NB4 (cell line): ENCODE measurements at regions not wholly inside any gene's neighbourhood (a gene's known extent, or its start where the extent isn't known, plus 50 kb on each side); places are given as distances from the start of the nearest gene placed in this dataset.

Source experiments
- DNase-seq: peaks from one replicate; pipeline ENCODE4 v3.0.0; 2010; ENCODE audit warnings: low read depth
- H3K4me3 ChIP-seq: one replicate; pipeline ENCODE4 v1.5.1; 2011; ENCODE audit warnings: mild to moderate bottlenecking, low read depth, low read length, moderate library complexity
- MAX ChIP-seq: IDR thresholded peaks from 2 replicates; pipeline ENCODE4 v1.6.1; 2011; ENCODE audit warnings: low read depth, low read length
- MYC ChIP-seq: IDR thresholded peaks from 2 replicates; pipeline ENCODE4 v1.6.1; 2011; ENCODE audit warnings: low read depth, low read length
- POLR2A ChIP-seq: IDR thresholded peaks from 2 replicates; pipeline ENCODE4 v1.6.1; 2011; ENCODE audit warnings: mild to moderate bottlenecking; ENCODE audit not compliant: insufficient read length; ENCODE audit errors: extremely low read depth
- TF ChIP-seq, protein P1 (sequence below): IDR thresholded peaks from one replicate; pipeline ENCODE4 v1.5.1; 2012; ENCODE audit warnings: low read depth, low read length

DNA sequence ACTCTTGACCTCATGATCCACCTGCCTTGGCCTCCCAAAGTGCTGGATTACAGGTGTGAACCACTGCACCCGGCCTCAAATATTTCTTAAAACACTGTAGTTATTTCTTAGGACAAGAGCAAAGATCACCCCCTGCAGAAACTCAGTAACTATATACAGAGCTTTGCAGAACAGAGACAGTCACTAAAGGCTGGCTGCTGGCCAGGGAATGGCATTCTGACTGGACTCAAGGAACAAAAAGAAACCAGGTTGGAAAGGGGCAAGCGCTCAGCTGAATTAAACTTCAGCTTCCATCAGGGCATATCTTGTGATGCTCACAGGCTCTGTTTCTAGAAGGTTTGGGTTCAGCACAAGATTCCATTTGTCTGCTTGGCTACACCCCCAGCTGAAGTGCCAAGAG, 95.8 kb downstream of the ADAMTS15 start:
- TF ChIP-seq, protein P1, sequence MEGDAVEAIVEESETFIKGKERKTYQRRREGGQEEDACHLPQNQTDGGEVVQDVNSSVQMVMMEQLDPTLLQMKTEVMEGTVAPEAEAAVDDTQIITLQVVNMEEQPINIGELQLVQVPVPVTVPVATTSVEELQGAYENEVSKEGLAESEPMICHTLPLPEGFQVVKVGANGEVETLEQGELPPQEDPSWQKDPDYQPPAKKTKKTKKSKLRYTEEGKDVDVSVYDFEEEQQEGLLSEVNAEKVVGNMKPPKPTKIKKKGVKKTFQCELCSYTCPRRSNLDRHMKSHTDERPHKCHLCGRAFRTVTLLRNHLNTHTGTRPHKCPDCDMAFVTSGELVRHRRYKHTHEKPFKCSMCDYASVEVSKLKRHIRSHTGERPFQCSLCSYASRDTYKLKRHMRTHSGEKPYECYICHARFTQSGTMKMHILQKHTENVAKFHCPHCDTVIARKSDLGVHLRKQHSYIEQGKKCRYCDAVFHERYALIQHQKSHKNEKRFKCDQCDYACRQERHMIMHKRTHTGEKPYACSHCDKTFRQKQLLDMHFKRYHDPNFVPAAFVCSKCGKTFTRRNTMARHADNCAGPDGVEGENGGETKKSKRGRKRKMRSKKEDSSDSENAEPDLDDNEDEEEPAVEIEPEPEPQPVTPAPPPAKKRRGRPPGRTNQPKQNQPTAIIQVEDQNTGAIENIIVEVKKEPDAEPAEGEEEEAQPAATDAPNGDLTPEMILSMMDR: no peak
- TF ChIP-seq POLR2A (no peak), MAX (no peak), MYC (no peak)
- DNase-seq: no peak
- H3K4me3 ChIP-seq: no peak overlapping the region

GRCh38 chr11:130545449-130546072, 97.1 kb downstream of the ADAMTS15 start:
- H3K4me3 ChIP-seq: no peak overlapping the region
- DNase-seq: no peak
- TF ChIP-seq MYC: no peak
- TF ChIP-seq, protein P1: no peak
- no peak for TF ChIP-seq MAX
- TF ChIP-seq POLR2A: no peak

DNA sequence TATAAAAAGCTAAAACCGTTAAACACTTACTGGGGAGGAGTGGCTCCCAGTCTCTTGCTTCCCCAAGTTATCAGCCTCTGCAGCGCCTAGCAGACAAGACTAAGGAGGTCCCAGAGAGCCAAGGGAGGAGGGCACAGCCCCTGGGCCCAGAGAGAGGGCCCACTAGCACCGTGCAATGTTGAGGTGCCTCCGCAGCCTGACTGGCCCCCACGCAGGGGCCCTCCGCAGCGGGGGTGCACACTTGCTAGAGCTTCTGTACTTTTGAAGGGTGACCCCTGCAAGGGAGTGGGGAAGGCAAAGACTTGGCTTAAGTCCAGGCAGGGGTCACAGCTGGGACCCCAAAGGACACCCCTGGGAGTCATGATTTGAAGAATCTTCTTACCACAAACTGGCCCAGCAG, 98.0 kb downstream of the ADAMTS15 start:
- DNase-seq: peak; percentile 35
- H3K4me3 ChIP-seq: no peak overlapping the region
- TF ChIP-seq MYC: no peak
- TF ChIP-seq, protein P1: no peak
- no peak for TF ChIP-seq MAX
- no peak for TF ChIP-seq POLR2A

GRCh38 chr11:130546901-130547694, 98.7 kb downstream of the ADAMTS15 start:
- DNase-seq: no peak

DNA sequence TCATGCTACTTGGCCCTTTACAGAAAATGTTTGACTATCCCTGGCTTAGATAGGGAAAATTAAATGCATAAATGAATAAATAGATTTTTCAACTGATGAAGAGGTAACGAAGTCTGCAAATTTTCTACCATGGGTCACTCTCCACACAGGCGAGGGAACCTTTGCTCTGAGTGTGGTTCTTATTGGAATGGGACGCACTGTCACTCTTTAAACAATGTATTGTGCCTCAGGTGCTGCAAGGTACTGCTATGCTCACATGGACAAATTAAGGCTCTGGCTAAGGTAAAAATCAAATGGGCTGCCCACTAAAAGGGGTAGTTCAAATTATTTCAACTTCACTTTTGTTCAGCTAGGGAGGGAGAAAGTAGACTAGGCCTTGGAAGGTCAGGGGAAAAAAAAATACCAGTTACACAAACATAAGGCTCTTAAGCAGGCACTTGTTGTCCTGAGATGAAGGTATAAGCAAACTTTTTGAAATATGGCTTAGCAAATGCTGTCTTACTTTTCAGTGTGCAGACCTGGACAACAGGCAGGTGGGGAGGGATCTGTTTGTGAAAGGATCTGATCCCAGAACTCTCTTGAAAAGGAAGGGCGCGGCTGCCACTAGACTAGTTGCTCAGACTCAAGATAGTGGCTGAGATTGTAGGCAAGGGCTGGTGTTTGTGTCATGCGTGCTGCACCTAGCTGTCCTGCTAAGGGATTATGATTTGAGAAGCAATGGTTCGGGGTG, 99.5 kb downstream of the ADAMTS15 start:
- no peak overlapping the region for H3K4me3 ChIP-seq
- no peak for DNase-seq
- TF ChIP-seq MAX (no peak), MYC (no peak), POLR2A (no peak)
- TF ChIP-seq, protein P1: no peak

More at GRCh38 chr11:130546901-130547694, 98.7 kb downstream of the ADAMTS15 start:
- TF ChIP-seq, protein P1: no peak
- no peak for TF ChIP-seq MAX
- TF ChIP-seq MYC: no peak
- no peak for TF ChIP-seq POLR2A
- H3K4me3 ChIP-seq: no peak overlapping the region
